ENCODE measurements at regions not wholly inside any gene's neighbourhood (a gene's known extent, or its start where the extent isn't known, plus 50 kb on each side); places are given as distances from the start of the nearest gene placed in this dataset.
"Not testable (repeated sequence)": the region's sequence is repeated elsewhere in the genome, so short reads cannot be mapped to it uniquely, and the experiment has no call there.

DNA sequence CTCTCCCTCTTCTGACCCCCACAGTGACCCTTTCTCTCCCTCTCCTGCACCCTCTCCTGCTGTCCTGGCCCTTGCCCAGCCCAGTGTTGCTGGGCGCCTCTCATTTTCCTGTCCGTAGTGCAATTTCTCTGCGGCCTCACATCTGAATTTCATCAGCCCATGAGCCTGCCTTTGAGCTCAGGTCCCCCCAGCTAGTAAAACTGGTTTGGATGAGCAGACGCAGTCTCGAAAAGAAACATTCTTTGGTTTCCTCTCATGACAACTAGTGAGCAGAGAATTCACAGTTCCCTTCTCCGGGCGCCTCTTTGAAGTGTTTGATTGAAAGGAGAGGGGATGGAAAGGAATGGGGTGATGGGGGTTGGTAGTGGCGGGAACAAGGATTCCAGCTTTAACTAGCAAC, 126.0 kb upstream of the CADM1 start:
- DNase-seq, result no peak

DNA sequence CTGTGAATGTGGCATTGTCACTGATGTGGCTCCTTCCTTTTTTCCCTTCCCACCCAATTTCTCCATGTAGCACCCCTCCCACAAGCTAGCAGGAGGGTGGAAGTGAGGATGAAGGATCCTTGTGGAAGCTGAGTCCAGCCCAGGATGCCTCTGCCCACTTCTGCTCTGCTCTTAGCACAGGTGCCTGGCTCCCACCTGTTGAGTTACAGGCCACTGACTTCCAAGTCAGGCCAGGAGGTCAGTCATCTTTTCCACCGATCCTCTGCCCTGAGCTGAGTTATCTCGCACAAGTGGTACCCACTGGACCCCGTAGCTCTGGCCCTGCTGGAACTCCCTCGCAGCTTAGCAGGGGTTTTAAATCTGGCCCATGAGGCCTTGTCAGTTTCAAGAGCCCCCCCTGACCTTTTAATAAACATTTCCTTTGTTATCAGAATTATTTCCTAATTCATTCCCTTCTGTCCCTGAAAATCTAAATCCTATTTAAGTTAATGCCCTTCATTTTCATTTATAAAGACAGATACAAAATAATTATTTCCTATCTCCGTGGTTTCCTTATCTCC, 125.3 kb upstream of the CADM1 start:
- DNase-seq, result no peak

DNA sequence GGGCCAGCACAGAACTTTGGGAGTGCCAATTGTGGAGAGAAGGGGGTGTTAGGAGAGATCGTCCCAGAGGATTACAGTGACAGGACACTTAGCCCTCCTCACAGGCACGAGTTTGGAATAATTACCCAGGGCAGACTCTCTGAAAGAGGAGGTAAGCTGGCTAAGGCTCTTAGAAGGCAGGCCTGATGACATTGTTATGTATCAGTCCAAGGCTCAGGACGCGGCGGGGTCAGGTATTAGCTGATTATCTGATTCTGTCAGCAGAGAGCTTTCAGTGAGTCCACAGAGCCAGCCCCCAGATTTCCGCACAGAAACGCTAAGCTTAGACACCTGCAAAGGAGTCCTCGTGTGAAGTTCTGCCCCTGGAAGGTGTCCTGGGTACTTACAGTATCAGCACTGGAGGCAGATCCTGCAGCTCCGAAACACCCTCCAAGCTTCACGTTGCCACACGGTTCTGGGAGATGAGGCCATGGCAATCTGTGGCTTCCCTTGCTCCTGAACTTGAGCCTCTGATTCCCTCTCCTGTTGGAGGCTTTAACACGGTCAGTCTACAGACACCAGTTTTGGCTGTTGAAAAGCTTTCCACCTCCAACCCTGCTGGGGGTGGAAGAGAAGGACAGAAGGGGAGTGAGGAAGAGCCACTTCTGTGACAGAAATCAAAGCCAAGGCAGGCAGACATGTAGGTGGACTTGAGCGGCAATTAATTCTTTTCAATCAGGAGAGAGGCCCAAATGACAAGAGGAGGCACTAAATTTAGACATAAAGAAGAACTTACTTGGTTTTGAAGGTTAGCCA, 123.6 kb upstream of the CADM1 start:
- DNase-seq, result no peak

- no peak for DNase-seq
These were observed 122.9 kb upstream of the CADM1 start for GRCh38 chr11:115627071-115627470.

GRCh38 chr11:115626414-115626813, 122.2 kb upstream of the CADM1 start:
- DNase-seq, result no peak

GRCh38 chr11:115625502-115625901, 121.3 kb upstream of the CADM1 start:
- DNase-seq, result no peak

DNA sequence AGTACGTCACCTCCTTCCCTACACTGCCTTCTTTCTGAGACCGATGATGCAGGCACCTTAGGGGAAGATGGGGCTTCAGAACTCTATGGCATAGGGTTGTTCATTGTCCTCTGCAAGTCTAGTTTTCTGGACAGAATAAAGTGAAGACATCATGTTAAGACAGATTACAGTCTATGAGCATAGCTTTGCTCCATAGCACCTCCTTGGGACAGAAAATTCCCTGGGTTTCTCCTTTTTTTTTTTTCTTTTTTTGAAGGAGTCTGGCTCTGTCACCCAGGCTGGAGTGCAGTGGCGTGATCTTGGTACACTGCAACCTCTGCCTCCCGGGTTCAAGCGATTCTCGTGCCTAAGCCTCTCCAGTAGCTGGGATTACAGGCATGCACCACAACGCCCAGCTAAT, 119.8 kb upstream of the CADM1 start:
- DNase-seq, result no peak

- no peak for DNase-seq
These were observed 118.8 kb upstream of the CADM1 start for GRCh38 chr11:115623021-115623451.

GRCh38 chr11:115618428-115618827, 114.2 kb upstream of the CADM1 start:
- DNase-seq, result no peak

- DNase-seq, result no peak
These were observed 113.6 kb upstream of the CADM1 start for GRCh38 chr11:115617767-115618166.

DNA sequence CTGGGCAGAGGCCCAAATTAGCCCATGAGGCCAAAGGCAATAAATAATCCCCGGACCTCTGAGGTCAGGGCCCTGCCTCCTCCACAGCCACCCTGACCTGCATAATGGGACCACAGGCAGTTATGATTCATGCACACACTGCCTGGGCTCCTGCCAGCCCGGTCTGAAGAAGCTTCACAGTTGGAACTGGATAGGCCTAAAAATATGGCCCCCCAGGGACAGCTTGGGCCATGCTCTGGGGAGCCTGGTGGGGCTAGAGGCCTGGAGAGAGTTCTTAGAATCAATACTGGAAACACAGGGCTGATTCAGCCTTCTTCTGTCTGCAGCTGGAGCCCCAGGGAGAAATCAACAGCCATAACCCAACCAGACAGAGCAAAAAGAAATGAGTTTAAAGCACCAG, 112.8 kb upstream of the CADM1 start:
- no peak for DNase-seq

DNA sequence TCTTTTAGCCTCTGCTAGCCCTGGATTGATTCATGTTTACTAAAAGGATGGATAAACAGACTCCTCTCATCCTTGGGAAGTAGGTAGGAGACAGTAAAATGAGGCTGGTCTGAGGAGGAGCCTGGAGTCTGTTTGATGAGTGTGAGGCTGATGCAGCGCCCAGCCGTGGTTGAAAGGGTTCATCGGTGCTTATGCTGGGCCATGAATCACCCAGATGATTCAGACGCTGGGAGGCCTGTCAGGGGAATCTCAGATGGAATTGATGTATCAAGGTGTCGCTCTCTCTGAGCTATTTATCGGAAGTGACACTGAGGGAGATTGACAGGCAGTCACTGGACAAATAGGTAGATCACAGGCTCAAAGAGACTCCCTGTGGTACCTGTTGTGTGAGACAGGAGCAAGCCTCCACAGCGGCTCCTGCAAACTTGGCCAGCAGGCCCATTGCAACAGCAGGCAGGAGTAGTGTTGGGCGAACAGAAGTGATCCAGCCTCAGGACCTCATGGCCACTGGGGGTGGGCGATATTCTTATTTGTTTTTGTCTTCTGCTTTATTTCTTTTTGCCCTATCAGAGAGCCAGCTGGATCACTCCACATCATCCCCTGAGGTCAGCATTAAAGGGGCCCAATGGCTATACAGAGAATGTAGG, 109.9 kb upstream of the CADM1 start:
- no peak for DNase-seq

DNA sequence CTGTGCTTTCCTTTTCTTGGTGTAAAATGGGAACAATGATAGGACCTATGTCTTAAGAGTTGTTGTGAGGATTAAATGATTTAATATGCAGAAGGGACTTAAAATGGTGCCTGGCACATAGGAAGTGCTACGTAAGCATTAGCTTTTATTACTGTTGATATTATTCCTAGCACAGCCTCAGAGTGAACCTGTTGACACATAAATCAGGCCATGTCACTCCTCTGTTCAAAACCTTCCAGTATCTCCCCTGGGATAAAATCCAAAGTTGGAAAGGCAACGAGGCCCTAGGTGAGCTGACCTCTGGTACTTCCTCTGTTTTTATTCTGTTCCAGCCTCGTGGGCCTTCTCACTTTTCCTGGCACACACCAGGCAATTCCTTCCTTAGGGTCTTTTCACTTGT, 108.8 kb upstream of the CADM1 start:
- DNase-seq, result no peak

DNA sequence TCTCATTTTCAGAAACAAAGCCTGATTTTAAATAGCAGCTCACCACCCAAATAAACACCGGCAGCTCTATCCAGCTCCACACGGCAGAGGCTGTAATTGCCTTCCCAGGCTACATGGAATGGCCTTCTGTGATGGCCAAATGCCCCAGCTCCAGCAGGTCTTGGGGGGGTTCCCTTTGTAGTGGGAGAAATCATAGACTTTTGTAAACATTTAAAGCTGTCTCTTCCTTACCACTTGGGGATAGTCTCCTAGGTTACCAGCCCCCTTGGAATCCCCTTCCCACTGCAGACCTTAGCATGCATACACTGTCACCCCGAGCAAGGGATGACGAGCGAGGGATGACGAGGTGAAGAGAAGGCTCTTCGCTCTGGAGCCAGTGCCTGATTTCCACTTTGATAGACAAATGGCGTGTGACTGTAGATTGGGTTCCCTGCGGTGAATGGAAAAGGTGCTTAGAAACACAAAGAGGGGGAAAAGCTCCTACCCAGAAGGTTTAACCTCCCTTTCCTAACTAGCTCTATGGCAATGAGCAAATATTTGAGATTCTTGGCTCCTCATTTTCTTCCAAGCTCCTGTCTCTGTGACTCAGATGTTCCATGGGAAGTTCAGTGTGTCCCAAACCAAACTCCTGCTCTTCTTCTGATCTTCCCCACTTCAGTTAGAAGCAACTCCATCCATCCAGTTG, 108.0 kb upstream of the CADM1 start:
- DNase-seq, result no peak

GRCh38 chr11:115611343-115611742, 107.1 kb upstream of the CADM1 start:
- DNase-seq, result no peak

GRCh38 chr11:115610908-115611307, 106.7 kb upstream of the CADM1 start:
- DNase-seq, result no peak

DNA sequence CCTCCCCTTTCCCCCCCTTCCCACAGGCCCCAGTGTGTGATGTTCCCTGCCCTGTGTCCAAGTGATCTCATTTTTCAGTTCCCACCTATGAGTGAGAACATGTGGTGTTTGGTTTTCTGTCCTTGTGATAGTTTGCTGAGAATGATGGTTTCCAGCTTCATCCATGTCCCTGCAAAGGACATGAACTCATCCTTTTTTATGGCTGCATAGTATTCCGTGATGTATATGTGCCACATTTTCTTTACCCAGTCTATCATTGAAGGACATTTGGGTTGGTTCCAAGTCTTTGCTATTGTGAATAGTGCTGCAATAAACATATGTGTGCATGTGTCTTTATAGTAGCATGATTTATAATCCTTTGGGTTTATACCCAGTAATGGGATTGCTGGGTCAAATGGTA, 106.0 kb upstream of the CADM1 start:
- not testable (repeated sequence) for DNase-seq

GRCh38 chr11:115608976-115609375, 104.8 kb upstream of the CADM1 start:
- no peak for DNase-seq

DNA sequence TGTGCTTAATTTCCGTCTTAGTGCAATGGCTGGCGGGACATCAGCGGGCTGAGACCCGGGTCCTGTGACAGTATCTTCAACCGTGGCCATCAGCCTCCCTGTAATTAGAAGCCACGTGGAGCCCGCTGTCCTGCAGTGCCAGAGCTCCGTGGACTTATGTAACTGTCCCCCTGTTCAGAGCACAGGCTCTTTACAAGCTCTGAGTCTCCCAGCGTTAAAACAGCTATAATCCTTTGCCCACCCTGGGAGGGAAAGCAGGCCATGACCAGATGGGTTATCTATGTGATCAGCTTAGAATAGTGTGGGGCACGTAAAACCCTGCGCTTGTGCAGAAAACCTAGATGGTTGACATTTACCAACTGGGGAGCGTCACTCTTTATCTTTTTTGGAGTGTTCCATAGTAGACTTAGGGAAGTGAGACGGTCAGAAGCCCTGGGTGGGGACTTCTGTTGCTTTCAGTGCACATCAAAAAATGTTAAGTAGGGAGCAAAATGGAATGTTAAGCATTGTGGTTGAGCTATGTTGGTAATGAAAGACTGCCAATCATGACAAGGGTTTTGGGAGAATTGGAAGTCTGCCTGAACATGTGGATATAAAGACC, 103.5 kb upstream of the CADM1 start:
- no peak for DNase-seq

DNA sequence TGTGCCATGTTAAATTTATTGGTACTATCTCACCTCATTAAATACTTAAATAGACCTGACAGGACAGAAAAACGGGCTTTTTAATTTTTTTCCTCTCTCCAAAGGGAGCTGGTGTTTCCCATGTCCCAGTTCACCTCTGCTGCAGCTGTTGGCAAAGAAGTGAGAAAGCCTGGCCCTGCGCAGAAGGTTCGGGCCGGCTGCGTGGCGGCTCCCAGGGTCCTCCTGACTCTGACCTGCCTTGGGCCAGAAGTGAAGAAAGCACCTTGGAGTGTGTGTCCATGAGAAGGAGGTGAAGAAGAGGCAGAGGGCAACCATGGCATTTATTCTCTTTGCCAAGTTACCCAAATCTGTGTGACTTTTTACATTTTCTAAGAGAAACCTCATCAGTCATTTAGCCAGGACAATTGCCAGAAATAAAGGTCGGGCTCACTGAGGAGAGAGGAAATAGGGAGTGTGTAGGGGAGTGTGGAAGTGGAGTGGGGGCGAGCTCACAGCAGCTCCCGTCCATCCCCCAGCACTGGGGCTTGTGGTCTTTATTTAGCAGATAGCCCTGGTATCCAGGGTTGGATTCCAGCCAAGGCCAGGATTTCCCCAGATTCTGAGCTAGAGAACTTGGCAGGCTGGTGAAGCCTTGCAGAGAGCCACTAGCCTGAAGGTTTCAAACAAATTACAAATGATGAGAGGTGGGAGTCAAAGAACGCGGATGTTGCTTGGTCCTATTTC, 102.4 kb upstream of the CADM1 start:
- no peak for DNase-seq

- no peak for DNase-seq
These were observed 101.8 kb upstream of the CADM1 start for GRCh38 chr11:115605871-115606497.

GRCh38 chr11:115605397-115605796, 101.2 kb upstream of the CADM1 start:
- DNase-seq, result not testable (repeated sequence)

Data from activated CD4-positive, alpha-beta T cell treated with anti-CD3 and anti-CD28 coated beads, Interleukin-2, amount 50 U/mL, for 4 hours (primary cell).